ENCODE measurements at regions not wholly inside any gene's neighbourhood (a gene's known extent, or its start where the extent isn't known, plus 50 kb on each side); places are given as distances from the start of the nearest gene placed in this dataset.

DNA sequence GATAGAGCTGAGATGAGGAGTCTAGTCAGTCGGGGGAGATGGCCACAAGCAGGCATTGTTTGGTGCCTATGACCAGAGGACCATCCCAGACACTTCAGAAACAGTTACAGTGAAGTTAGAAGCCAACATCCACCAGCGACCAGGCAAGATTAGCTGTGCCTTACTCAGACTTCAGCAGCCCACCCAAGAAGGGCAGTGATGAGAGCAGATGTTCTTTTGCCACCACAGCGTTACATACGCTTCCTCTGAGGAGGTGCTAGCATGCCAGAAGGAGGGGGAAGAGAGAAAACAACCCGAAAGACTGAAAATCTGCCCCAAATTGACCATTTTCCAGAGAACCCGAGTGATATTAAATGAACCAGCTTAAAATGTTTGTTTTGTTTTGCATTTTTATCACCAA, 186.8 kb downstream of the PRL start:
- H3K18ac ChIP-seq (ENCODE audit: insufficient read length, low read depth, low read length): no peak overlapping the region
- DNase-seq: no peak
- no peaks in the 10 kb centered on the region for H3K27me3 Mint-ChIP-seq (ENCODE audit: low read depth)
- no peak overlapping the region for H4K91ac ChIP-seq (ENCODE audit: insufficient read length, low read depth, low read length)
- H4K20me1 ChIP-seq (ENCODE audit: control insufficient read depth, insufficient read depth, insufficient read length): no peaks in the 10 kb centered on the region
- H2BK12ac ChIP-seq (ENCODE audit: insufficient read length, low read depth, low read length): no peak overlapping the region
- H3K27ac ChIP-seq (ENCODE audit: insufficient read length, low read depth, low read length): no peak overlapping the region
- H4K5ac ChIP-seq (ENCODE audit: insufficient read length, low read depth, low read length): no peak overlapping the region
- no peak overlapping the region for H2BK5ac ChIP-seq (ENCODE audit: insufficient read length, low read length)
- H3K27me3 ChIP-seq (ENCODE audit: insufficient read depth, low read length): no peaks in the 10 kb centered on the region
- H3K9me3 Mint-ChIP-seq: no peaks in the 10 kb centered on the region
- no peak overlapping the region for H4K8ac ChIP-seq (replicated peaks; ENCODE audit: insufficient read length, low read depth, low read length)
- no peaks in the 10 kb centered on the region for H3K4me1 Mint-ChIP-seq
- no peak overlapping the region for H2BK15ac ChIP-seq (ENCODE audit: low read depth, low read length)
- no peak overlapping the region for H3K4ac ChIP-seq (ENCODE audit: low read depth, low read length)
- no peak overlapping the region; the same call in 1 of the 2 replicates for H3K14ac ChIP-seq (ENCODE audit: insufficient read depth, low read length)
- H3K4me3 Mint-ChIP-seq: no peak overlapping the region
- peaks cover 2 to 23% (median 8%) of the 10 kb centered on the region in 3 experiments; a peak in 5 of 7 replicates for H3K36me3 Mint-ChIP-seq (ENCODE audit: insufficient read depth in 1 of 3, low read depth in 3 of 3)
- H3K79me2 ChIP-seq (ENCODE audit: insufficient read depth, low read length): no peaks in the 10 kb centered on the region
- H2AFZ ChIP-seq (ENCODE audit: low read length): no peak overlapping the region
- no peak overlapping the region for H3T11ph ChIP-seq (ENCODE audit: low read length)
- no peaks in the 10 kb centered on the region for H3K23me2 ChIP-seq (ENCODE audit: insufficient read length, low read depth, low read length, poor library complexity, severe bottlenecking)
- no peak overlapping the region for H2BK20ac ChIP-seq (ENCODE audit: low read depth, low read length, poor library complexity, severe bottlenecking)
- H3K9me3 ChIP-seq (ENCODE audit: control insufficient read depth, low read depth, low read length): no peaks in the 10 kb centered on the region
- no peaks in the 10 kb centered on the region for H3K4me1 ChIP-seq (ENCODE audit: insufficient read depth, low read length)
- no peak overlapping the region for H3K4me2 ChIP-seq (ENCODE audit: insufficient read depth, insufficient read length, low read length)
- no CpG with 5 or more reads among the region's 6 CpGs for WGBS (ENCODE audit: extremely low coverage, insufficient read length, low lambda C conversion rate)
- H3K79me1 ChIP-seq (ENCODE audit: insufficient read depth, low read depth, low read length, poor library complexity, severe bottlenecking): no peaks in the 10 kb centered on the region
- no peak overlapping the region for H3K9ac ChIP-seq (ENCODE audit: extremely low read depth, insufficient read length, low read length)
- H3K23ac ChIP-seq (ENCODE audit: insufficient read length, low read depth, low read length): no peak overlapping the region
- TF ChIP-seq, protein P1, sequence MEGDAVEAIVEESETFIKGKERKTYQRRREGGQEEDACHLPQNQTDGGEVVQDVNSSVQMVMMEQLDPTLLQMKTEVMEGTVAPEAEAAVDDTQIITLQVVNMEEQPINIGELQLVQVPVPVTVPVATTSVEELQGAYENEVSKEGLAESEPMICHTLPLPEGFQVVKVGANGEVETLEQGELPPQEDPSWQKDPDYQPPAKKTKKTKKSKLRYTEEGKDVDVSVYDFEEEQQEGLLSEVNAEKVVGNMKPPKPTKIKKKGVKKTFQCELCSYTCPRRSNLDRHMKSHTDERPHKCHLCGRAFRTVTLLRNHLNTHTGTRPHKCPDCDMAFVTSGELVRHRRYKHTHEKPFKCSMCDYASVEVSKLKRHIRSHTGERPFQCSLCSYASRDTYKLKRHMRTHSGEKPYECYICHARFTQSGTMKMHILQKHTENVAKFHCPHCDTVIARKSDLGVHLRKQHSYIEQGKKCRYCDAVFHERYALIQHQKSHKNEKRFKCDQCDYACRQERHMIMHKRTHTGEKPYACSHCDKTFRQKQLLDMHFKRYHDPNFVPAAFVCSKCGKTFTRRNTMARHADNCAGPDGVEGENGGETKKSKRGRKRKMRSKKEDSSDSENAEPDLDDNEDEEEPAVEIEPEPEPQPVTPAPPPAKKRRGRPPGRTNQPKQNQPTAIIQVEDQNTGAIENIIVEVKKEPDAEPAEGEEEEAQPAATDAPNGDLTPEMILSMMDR (conservative IDR thresholded peaks at IDR 0.05): no peak
- no peak overlapping the region; a peak in 1 of 7 replicates for H3K27ac Mint-ChIP-seq
- H2BK120ac ChIP-seq (ENCODE audit: low read depth, low read length, poor library complexity, severe bottlenecking): no peak overlapping the region
- no peak overlapping the region for H3K56ac ChIP-seq (ENCODE audit: insufficient read length, low read depth, low read length)
- H2AK5ac ChIP-seq (ENCODE audit: insufficient read length, low read length): no peak overlapping the region
